ENCODE measurements at regions not wholly inside any gene's neighbourhood (a gene's known extent, or its start where the extent isn't known, plus 50 kb on each side); places are given as distances from the start of the nearest gene placed in this dataset.

GRCh38 chr22:22735695-22736611 is 91.5 kb downstream of the GGTLC2 start:
- Histone ChIP-seq H3K9me3 (no peaks in the 10 kb centered on the region), H3K4me3 (ENCODE audit: low read depth, low read length) (no peak overlapping the region), H3K27me3 (peaks cover 13% of the 10 kb centered on the region), H3K4me1 (no peaks in the 10 kb centered on the region), H3K36me3 (no peaks in the 10 kb centered on the region)
- no peak for TF ChIP-seq CTCF (IDR thresholded peaks at IDR 0.05; ENCODE audit: low read depth, low read length)
- DNase-seq = no peak

GRCh38 chr22:22737590-22737989 is 93.2 kb downstream of the GGTLC2 start:
- peaks cover 22% of the 10 kb centered on the region for H3K27me3 ChIP-seq
- H3K4me1 ChIP-seq = no peaks in the 10 kb centered on the region
- TF ChIP-seq CTCF (IDR thresholded peaks at IDR 0.05; ENCODE audit: low read depth, low read length) = no peak
- H3K9me3 ChIP-seq = no peaks in the 10 kb centered on the region
- no peaks in the 10 kb centered on the region for H3K36me3 ChIP-seq
- DNase-seq = no peak
- H3K4me3 ChIP-seq (ENCODE audit: low read depth, low read length) = no peak overlapping the region

- no peak for DNase-seq
- no peak overlapping the region for H3K4me3 ChIP-seq (ENCODE audit: low read depth, low read length)
- peaks cover 37% of the 10 kb centered on the region for H3K27me3 ChIP-seq
- H3K9me3 ChIP-seq = no peaks in the 10 kb centered on the region
- no peaks in the 10 kb centered on the region for H3K36me3 ChIP-seq
- no peak for TF ChIP-seq CTCF (IDR thresholded peaks at IDR 0.05; ENCODE audit: low read depth, low read length)
- H3K4me1 ChIP-seq = no peaks in the 10 kb centered on the region
These were observed 94.7 kb downstream of the GGTLC2 start for GRCh38 chr22:22738959-22739585.

GRCh38 chr22:22740560-22741276 is 96.3 kb downstream of the GGTLC2 start:
- Histone ChIP-seq H3K4me1 (no peaks in the 10 kb centered on the region), H3K27me3 (peaks cover 45% of the 10 kb centered on the region)

GRCh38 chr22:22741843-22742242 is 97.4 kb downstream of the GGTLC2 start:
- no peak overlapping the region for H3K4me3 ChIP-seq (ENCODE audit: low read depth, low read length)
- peaks cover 45% of the 10 kb centered on the region for H3K27me3 ChIP-seq
- TF ChIP-seq CTCF (IDR thresholded peaks at IDR 0.05; ENCODE audit: low read depth, low read length) = no peak
- no peaks in the 10 kb centered on the region for H3K4me1 ChIP-seq
- no peaks in the 10 kb centered on the region for H3K36me3 ChIP-seq
- H3K9me3 ChIP-seq = no peaks in the 10 kb centered on the region
- DNase-seq = no peak

More at GRCh38 chr22:22740560-22741276, 96.3 kb downstream of the GGTLC2 start:
- no peak for DNase-seq
- no peak overlapping the region for H3K4me3 ChIP-seq (ENCODE audit: low read depth, low read length)
- no peaks in the 10 kb centered on the region for H3K9me3 ChIP-seq
- no peaks in the 10 kb centered on the region for H3K36me3 ChIP-seq
- no peak for TF ChIP-seq CTCF (IDR thresholded peaks at IDR 0.05; ENCODE audit: low read depth, low read length)
